HL-60 (cell line): ENCODE measurements at regions not wholly inside any gene's neighbourhood (a gene's known extent, or its start where the extent isn't known, plus 50 kb on each side); places are given as distances from the start of the nearest gene placed in this dataset.

Experiments used
- DNase-seq, 2 experiments: peaks; one replicate each; pipeline ENCODE4 v3.0.0-alpha.2; 2010 to 2020; ENCODE audit warnings: low read depth in 1 of 2, low spot score in 1 of 2
- H3K27ac ChIP-seq: fragments of 250-450 bp; sonication (Bioruptor Pico); replicated peaks from 2 replicates; pipeline ENCODE4 v1.5.1; 2020; ENCODE audit warnings: mild to moderate bottlenecking, moderate library complexity
- H3K27me3 ChIP-seq: fragments of 250-450 bp; sonication (Bioruptor Pico); 2 replicates; pipeline ENCODE4 v1.5.1; 2021; ENCODE audit warnings: mild to moderate bottlenecking, moderate library complexity; ENCODE audit not compliant: insufficient read depth, poor library complexity, severe bottlenecking
- H3K4me3 ChIP-seq: replicated peaks from 2 replicates; pipeline ENCODE4 v1.5.1; 2011; ENCODE audit warnings: mild to moderate bottlenecking, control low read depth, low read length; ENCODE audit not compliant: insufficient read depth
- CTCF ChIP-seq: IDR thresholded peaks from one replicate; pipeline ENCODE4 v1.5.1; 2011; ENCODE audit warnings: low read length, control low read depth, inconsistent platforms; ENCODE audit not compliant: insufficient read depth
- GABPA ChIP-seq: IDR thresholded peaks from 2 replicates; pipeline ENCODE4 v1.6.1; 2012; ENCODE audit warnings: low read depth
- POLR2AphosphoS5 ChIP-seq: IDR thresholded peaks from 2 replicates; pipeline ENCODE4 v1.6.1; 2012; ENCODE audit warnings: low read depth
- REST ChIP-seq: IDR thresholded peaks from 2 replicates; pipeline ENCODE4 v1.6.1; 2012; ENCODE audit warnings: low read depth; ENCODE audit not compliant: insufficient replicate concordance
- SPI1 ChIP-seq: IDR thresholded peaks from 2 replicates; pipeline ENCODE4 v1.6.1; 2012; ENCODE audit warnings: low read depth, mild to moderate bottlenecking, borderline replicate concordance

- Histone ChIP-seq H3K4me3 (no peak overlapping the region), H3K27me3 (no peaks in the 10 kb centered on the region), H3K27ac (no peak overlapping the region)
- no peak for DNase-seq
- TF ChIP-seq GABPA (no peak), POLR2AphosphoS5 (no peak), CTCF (no peak), REST (no peak), SPI1 (no peak)
These were observed 214.1 kb downstream of the NUAK1 start for GRCh38 chr12:105924526-105925208.

DNA sequence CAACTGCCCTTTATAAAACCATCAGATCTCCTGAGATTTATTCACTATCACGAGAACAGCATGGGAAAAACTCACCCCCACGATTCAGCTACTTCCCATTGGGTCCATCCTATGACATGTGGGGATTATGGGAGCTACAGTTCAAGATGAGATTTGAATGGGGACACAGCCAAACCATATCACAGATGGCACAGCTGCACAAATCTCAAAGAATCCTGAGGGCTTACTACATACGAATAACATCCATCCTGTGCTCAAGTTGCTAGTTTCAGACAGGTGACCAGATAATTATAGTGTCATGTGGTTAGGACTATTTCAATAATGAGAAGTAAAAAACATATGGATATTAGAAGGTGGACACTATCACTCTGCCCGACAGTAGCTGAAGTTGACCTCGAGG, 211.2 kb downstream of the NUAK1 start:
- DNase-seq, result no peak
- no peak overlapping the region for H3K27ac ChIP-seq
- H3K4me3 ChIP-seq, result no peak overlapping the region
- TF ChIP-seq SPI1 (no peak), CTCF (no peak), GABPA (no peak), POLR2AphosphoS5 (no peak), REST (no peak)
- H3K27me3 ChIP-seq, result no peaks in the 10 kb centered on the region

DNA sequence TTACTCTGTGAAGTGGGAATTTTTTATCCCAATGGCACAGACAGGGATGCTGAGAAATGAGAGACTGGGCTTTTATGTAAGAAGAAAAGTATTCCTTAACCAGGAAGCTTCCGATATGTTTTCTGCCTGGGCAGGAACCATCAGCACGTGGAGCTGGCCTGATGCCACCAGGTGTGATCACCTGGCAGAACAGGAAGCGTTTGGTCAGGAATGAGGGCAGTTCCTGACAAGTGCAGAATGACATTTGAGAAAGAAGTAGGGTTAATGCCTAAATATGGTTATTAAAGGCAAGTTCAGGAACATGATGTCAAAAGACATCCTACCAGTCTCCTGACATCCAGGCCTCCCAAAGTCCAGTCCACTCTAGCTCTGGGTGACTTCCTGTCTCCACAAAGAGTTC, 210.3 kb downstream of the NUAK1 start:
- no peak for TF ChIP-seq REST
- TF ChIP-seq GABPA, result no peak
- TF ChIP-seq CTCF, result no peak
- no peak for TF ChIP-seq SPI1
- Histone ChIP-seq H3K27ac (no peak overlapping the region), H3K27me3 (no peaks in the 10 kb centered on the region), H3K4me3 (no peak overlapping the region)
- DNase-seq, result no peak
